GDM1 (cell line): ENCODE measurements at regions not wholly inside any gene's neighbourhood (a gene's known extent, or its start where the extent isn't known, plus 50 kb on each side); places are given as distances from the start of the nearest gene placed in this dataset.
"Not testable (repeated sequence)": the region's sequence is repeated elsewhere in the genome, so short reads cannot be mapped to it uniquely, and the experiment has no call there.

Experiments
- DNase-seq: peaks from one replicate; lab custom pipeline; 2025; lab: John Stamatoyannopoulos, UW

DNA sequence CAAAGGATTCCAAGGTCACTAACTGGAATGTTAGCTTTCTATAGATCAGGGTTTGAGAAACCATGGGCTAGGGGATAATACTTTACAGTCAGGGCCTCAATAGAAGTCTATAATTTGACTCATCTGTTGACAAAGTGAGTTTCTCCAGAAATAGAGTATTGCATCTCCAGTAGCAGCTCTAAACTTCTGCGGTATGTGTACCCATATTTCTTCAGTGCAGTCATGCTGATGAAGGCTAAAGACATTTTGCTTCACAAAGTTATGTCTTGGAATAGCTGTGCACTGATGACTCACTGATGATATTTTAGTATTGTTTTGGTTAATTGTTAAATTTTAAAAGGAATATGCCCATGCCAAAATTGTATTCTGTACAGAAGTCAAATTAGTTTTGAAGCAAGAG lies 464.9 kb upstream of the AMOT start:
- DNase-seq = no peak

DNA sequence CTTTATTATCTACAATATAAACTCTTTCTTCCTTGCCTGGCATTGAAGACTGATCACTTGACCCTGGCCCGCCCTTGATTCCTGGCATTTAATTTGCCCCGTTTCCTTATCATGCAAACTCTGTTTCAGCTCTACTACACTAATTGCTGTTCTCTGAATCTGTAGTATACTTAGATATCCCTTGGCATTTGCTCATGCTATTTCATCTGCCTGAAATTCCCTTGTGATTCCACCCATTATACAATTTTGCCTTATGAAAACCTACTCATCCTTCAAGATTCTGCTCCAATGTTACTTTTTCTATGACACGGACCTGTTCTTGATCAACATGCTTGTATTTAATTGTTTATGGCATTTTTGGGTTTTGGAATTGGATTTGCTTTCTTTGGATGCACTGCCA lies 459.9 kb upstream of the AMOT start:
- DNase-seq = no peak

DNA sequence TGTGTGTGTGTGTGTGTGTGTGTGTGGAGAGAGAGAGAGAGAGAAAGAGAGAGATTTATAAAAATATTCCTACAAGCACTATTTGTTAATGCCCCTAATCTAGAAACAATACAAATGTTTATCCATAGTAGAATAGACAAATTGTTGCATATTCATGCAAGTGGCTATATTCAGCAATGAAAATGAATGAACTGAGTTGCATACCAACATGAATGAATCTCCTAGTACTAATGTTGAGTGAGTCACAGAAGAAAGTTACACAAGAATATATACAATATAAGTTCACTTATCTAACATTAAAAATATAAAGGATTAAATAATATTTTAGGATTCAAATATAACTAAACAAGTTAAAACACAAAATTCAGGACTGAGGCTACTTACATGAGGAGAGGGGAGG lies 456.8 kb upstream of the AMOT start:
- no peak for DNase-seq

DNA sequence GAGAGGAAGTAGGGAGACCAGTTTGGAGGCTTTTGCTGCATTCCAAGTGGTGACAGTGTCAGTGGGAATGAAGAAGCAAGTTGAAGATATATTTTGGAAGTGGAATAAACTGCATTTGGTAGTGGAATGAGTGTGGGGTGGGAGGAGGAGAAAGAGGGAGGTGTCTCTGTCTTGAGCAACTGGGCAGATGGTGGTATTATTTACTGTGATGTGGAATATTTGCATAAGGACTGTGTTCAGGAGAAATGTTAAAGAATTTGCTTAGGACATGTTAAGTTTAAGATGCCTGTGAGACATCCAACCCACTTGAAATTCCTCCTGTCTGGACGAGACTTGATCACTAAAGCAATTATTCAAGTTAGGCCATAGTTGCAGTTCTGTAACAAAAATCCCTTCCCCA lies 448.9 kb upstream of the AMOT start:
- DNase-seq = no peak

DNA sequence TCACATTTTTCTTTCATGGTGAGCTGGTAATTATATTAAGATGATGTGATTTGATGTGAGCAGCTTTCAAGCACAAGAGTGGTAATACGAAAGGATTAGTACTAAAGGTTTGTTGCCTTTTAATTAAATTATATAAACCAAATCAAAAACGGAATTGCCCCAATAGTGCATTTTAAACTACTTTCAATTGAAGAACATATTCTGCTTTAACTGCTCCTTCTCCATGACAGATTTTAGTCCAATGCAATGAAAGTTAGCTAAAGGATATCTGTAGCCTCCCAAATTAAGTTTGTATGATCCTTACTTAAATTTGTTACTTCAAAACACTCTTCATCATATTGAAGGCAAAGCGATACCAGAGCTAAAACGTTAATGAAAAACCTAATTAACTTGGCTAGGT lies 447.1 kb upstream of the AMOT start:
- DNase-seq = no peak

DNA sequence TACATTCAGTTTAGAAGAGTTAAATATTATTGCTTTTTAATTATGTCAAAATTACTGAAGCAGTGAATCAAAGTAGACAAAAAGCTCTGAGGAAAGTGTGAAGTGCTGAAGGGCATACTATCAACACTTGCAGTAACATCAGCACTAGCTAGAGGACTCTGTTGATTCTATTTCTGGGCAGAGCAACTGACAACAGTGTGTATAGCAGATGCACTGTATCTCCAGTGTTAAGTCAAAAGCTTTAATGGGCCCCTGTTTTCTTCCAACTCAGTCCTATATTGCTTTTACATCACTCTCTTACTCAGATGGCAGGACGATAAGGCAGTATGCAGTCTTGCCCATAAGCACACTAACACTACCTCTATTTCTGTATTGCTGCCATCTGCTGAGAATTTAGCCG lies 435.2 kb upstream of the AMOT start:
- DNase-seq = no peak

DNA sequence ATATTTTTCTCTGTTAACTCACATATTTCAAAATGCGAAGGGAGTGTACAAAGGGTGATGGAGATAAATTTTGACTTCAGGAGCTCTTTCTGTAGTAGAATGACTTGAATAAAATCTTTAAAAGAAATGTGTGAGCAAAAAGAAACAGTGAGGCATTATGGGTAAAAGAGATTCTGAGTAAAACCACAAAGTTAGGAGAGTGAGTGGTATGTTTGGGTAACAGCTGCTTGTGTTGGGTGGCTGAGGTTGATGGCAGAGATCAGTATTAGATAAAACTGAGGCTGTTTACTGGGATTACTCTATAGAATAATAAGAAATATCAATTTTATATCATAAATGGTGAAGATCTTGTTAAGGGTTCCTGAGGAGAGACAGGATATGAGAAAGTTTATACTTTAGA lies 434.2 kb upstream of the AMOT start:
- no peak for DNase-seq

DNA sequence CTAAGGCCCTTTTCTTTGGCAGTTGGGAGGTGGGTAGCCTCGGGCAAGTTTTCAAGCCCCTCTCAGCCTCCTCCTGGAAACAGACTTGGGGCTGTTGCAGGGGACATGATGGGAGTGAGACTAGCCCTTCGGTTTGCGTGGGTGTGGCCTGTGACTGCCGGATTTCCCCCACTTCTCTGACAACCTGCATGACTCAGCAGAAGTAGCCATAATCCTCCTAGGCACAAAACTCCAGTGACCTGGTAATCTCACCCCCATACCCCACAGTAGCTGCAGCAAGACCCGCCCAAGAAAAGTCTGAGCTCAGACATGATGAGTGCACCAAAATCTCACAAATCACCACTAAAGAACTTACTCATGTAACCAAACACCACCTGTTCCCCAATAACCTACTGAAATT lies 433.7 kb upstream of the AMOT start:
- DNase-seq = no peak

DNA sequence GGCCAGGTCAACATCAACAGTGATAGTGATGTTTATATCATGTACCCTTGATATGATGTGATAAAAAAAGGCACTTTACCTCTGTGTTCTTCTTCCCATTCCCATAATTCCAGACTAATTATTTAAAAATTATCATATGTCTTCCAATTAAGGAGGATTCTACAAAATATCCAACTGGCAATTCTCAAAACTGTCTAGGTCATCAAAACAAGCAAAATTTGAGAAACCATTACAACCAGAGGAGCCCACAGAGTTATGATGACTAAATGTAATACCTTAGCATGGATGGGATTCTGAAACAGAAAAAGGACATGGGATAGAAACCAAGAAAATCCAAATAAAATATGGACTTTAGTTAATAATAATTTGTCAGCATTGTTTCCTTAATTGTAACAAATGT lies 428.6 kb upstream of the AMOT start:
- DNase-seq = no peak

DNA sequence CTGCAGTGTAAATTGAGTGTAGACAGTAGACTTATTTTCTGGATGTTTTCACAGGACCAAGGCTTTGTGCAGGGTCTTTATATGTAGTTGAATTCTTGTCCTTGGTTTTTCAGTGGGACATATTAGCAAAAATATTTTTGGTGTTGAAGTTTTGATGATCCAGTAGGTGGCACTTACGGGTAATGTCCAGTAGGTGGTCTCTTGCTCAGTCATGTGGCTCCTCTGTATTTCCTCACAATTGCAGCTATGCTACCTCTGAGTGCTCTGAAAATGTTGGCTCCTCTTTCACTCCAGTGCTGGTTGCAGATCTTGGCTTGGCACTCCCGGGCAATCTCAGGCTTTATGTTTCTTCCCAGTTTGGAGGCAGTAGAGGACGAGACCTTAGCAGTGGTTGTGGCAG lies 419.8 kb upstream of the AMOT start:
- DNase-seq = no peak

DNA sequence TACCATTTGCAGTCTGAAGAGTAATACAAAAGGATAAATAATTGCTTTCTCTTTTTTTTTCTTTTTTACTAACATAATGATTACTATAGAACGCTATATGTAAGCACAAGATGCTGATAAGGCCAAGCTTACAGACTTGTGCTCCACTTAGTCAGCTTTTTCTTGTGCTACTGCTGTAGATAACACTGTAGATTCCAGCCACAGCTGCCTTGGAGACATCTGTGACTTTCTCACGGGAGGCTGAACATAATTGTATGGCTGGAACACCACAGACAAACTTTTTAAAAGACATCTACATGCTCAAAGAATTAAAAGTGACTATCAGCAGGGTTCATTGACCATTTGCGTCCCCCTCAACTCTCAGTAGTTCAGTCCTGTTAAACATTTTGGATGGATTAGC lies 381.7 kb upstream of the AMOT start:
- DNase-seq = no peak

DNA sequence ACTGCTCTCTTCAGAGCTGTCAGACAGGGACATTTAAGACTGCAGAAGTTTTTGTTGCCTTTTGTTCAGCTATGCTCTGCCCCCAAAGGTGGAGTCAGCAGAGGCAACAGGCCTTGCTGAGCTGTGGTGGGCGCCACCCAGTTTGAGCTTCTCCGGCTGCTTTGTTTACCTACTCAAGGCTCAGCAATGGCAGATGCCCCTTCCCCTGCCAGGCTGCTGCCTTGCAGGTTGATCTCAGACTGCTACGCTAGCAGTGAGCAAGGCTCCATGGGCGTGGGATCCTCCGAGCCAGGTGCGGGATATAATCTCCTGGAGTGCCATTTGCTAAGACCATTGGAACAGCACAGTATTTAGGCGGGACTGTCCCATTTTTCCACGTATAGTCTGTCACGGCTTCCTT lies 371.4 kb upstream of the AMOT start:
- DNase-seq = no peak

DNA sequence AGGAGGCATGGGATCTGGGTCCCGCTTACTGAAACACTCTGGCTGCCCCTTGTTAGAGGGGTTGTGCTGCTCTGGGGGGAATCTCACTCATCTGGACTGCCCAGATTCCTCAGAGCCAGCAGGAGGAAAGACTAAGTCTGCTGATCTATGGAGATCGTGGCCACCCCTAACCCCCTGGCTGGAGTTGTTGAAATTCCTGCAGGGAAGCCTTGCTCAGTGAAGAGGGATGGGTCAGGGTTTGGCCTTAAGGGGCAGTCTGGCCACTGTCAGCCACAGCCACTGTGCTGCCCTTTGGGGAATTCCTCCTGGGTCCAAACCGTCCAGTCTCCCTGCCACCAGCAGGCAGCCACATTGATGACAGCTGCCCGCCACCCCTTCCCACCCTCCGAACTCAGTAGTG lies 362.0 kb upstream of the AMOT start:
- no peak for DNase-seq

DNA sequence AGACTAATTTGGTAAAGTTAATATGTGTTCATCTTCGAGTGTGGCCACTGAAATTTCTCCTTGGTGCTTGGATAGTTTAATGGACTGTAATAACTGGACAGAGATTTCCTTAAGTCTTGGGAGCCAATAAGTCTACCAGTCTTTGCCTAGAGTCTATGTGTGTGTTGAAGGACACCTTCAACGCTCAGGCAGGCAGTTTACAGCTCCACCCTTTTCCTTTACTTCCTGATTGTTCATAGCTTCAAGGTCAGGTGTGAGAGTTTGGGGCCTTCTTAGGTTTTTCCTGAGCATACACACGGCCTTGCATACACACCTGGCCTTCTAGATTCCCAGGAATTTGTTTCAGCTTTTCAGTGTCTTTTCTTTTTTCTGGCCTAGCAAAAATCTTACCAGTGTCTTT lies 355.3 kb upstream of the AMOT start:
- DNase-seq = no peak

DNA sequence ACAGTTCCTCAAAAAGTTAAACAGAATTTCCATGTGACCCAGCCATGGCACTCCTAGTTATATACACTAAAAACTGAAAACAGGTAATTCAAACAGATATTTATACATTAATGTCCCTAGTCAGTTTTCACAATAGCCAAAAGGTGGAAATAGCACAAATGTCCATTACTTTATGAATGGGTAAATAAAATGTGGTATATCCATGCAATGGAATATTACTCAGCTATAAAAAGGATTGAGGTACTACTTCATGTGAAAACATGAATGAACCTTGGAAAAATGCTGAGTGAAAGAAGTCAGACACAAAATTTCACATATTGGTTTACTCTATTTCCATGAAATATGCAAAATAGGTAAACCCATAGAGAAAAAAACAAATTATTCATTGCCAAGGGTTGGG lies 351.8 kb upstream of the AMOT start:
- no peak for DNase-seq

DNA sequence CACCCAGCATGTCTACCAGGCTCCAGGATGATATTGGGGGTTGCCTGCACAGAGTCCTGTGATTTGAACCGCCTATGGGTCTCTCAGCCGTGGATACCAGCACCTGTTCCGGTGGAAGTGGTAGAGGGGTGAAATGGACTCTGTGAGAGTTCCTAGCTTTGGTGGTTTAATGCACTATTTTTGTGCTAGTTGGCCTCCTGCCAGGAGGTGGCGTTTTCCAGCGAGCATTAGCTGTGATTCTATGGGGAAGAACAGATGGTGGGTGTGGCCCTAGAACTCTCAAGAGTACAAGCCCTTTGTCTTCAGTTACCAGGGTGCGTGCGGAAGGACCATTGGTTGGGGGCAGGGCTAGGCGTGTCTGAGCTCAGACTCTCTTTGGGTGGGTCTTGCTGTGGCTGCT lies 316.9 kb upstream of the AMOT start:
- no peak for DNase-seq

DNA sequence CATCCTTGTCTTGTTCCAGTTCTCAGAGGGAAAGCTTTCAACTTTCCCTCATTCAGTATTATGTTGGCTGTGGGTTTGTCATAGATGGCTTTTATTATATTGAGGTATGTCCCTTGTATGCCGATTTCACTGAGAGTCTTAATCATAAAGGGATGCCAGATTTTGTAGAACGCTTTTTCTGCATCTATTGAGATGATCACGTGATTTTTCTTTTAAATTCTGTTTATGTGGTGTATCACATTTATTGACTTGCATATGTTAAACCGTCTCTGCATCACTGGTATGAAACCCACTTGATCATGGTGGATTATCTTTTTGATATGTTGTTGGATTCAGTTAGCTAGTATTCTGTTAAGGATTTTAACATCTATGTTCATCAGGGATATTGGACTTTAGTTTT lies 313.7 kb upstream of the AMOT start:
- DNase-seq = not testable (repeated sequence)

DNA sequence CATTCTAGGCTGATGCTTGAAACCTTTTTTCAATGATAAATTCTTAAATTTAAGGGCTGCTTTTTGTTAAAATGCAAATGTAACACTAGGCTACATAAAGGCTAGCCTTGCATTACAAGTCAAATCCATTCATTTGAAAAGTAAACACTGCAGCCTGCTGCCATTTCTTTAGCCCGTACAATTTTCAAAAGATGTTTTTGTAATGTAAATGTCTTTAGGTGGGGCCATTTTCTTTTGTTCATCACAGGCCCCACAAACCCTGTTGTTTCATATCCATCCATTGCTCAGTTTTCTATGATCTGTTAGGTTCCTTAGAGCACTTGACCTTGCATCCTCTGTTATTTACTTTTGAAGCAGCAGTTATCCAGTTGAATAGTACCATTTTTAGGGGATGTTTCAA lies 296.2 kb upstream of the AMOT start:
- no peak for DNase-seq

DNA sequence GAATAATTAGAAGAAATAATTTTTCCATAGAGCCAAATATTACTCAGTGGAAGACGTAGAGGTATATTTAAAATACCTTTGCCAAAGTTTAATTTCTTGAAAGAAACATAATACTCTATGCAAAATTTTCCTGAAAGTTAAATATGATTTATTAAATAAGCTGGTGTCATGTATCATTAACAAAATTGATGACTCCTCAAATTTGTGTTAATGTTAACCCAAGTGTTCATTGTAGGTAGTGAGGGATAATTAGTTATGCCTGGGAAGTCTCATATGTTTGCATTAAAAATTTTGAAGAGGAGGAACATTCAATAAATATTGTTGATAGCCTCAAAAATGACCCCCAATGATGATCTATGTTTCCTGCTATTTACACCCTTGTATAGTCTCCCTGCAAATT lies 292.7 kb upstream of the AMOT start:
- DNase-seq = no peak

DNA sequence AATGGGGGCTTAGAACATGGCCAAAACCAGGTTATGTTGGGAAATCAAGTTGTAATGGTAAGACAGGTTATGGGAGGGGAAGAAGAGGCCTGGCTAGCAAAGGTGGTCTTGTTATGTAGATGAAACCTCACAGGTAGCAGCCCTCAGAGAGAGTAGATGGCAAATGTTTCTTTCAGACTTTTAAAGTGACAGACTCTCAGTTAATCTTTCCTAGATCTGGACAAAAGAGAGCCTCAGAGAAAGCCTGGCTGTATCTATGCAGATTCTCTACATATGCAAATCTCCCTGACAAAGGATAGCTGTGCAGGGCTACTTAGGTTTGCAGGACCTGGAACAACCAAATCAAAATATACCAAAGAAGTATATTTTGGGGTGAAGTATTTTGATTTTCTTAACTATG lies 284.1 kb upstream of the AMOT start:
- no peak for DNase-seq

DNA sequence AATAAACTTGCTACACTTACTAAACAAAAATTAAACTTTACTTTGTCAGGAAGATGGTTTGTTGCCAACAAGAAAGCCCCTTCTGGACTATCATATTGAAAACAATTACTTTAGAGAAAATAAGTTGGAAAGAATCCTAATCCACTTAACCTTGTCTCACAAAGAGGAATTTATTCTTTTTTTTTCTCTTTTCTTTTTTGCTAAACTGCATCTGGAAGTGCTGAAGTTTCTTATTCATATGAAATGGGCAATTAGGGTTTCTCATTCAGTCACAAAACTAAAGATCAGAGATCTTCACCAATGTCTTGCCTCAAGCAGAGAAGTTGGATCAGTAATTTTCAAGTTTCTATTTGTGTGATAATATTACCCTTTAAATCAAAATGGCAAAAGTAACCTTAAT lies 234.9 kb upstream of the AMOT start:
- no peak for DNase-seq

DNA sequence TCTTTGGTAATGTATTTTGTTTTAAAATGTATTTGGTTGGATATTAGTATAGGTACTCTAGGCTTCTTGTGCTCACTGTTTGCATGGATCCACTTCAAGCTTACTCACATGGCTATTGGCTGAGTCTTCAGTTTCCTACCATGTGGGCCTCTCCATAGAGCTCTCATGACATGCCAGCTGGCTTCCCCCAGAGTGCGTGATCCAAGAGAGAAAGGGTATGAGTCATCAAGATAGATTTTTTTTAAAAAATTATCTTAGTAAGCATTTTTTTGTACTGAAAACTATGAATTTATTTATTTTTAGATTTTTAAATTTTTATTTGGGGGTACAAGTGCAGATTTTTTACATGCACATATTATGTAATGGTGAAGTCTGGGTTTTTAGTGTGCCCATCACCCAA lies 219.1 kb upstream of the AMOT start:
- no peak for DNase-seq

DNA sequence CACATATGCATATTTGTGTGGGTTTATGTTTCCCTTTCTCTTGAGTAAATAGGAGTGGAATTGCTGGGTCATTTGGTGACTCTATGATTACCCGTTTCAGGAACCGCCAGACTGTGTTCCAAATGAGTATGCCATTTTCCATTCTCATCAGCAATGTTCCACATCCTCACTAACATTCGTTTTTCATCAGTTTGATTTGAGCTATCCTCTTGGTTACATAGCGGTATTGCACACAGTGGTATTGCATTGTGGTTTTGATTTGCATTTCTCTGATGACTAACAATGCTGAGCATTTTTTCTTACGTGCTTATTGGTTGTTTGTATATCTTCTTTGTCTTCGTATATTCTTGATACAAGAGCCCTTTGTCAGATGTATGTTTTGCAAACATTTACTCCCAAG lies 218.0 kb upstream of the AMOT start:
- no peak for DNase-seq

DNA sequence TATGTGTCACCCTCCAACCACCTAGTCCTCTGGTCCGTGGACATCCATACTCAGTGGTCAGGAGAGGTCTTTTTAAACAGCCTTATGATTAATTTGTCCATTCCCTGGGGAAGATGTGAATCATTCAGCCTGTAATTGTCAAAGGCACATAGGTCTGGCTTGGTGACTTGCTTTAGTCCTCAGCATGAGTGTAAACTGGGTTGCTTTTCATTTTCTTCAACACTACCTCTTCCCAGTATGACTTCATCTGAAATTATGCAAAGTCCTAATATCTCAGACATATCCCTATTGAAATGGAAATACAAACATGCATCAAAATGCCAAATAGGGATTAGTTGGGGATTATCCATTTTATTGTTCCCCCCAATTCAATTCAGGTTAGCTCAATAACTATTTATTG lies 208.3 kb upstream of the AMOT start:
- DNase-seq = no peak

DNA sequence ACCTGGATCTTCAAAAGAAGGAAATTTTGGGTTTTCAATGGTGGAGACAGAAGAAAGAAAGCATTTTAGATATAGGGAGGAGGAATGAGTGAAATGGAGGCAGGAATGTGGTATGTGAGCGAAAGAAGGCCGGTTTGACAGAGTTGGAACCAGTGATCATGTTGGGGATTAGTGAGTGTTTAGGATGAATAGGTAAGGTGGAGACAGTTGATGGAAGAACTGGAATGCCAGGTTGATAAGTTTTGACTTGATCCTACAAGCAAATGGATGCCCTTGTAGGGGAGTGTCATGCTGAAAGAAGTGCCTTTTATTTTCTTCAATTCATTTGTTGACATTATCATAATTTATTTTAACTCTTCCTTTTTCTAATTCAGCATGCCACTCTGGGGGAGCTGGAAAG lies 207.8 kb upstream of the AMOT start:
- no peak for DNase-seq
